Activated T-cell treated with anti-CD3 and anti-CD28 coated beads, Interleukin-2, amount 50 U/mL, for 24 hours (primary cell): ENCODE measurements at regions not wholly inside any gene's neighbourhood (a gene's known extent, or its start where the extent isn't known, plus 50 kb on each side); places are given as distances from the start of the nearest gene placed in this dataset.
"Not testable (repeated sequence)": the region's sequence is repeated elsewhere in the genome, so short reads cannot be mapped to it uniquely, and the experiment has no call there.

Source experiments
- DNase-seq: peaks from one replicate; pipeline ENCODE4 v3.0.0-alpha.2; 2020
- H3K27ac Mint-ChIP-seq: 2 replicates; pipeline ENCODE4 v1.8.0; 2020; ENCODE audit warnings: mild to moderate bottlenecking, mixed read lengths
- H3K27me3 Mint-ChIP-seq: 2 replicates; pipeline ENCODE4 v1.8.0; 2020; ENCODE audit warnings: mixed read lengths
- H3K36me3 Mint-ChIP-seq: 2 replicates; pipeline ENCODE4 v1.8.0; 2020; ENCODE audit warnings: low read depth, mixed read lengths
- H3K4me1 Mint-ChIP-seq: 2 replicates; pipeline ENCODE4 v1.8.0; 2020; ENCODE audit warnings: low read depth, mixed read lengths
- H3K4me3 Mint-ChIP-seq: 2 replicates; pipeline ENCODE4 v1.8.0; 2020; ENCODE audit warnings: mild to moderate bottlenecking, moderate library complexity, mixed read lengths
- H3K9me3 Mint-ChIP-seq: 2 replicates; pipeline ENCODE4 v1.8.0; 2020; ENCODE audit warnings: mixed read lengths

- DNase-seq, H3K36me3 Mint-ChIP-seq, H3K27me3 Mint-ChIP-seq, H3K9me3 Mint-ChIP-seq: not testable (repeated sequence)
- Mint-ChIP-seq H3K4me3 (peak overlapping the region; percentile 72), H3K27ac (peak overlapping the region; percentile 80), H3K4me1 (peaks cover 59% of the 10 kb centered on the region)
Measured at GRCh38 chr14:105859073-105859716, 332.8 kb downstream of the TMEM121 start.

GRCh38 chr14:105859717-105860614 lies 333.6 kb downstream of the TMEM121 start:
- peak; percentile 51 for DNase-seq
- peak overlapping the region; percentile 91 for H3K27ac Mint-ChIP-seq
- H3K27me3 Mint-ChIP-seq: peaks cover 7% of the 10 kb centered on the region
- peaks cover 2% of the 10 kb centered on the region for H3K36me3 Mint-ChIP-seq
- H3K4me3 Mint-ChIP-seq: peak overlapping the region; percentile 72
- H3K9me3 Mint-ChIP-seq: no peaks in the 10 kb centered on the region
- peaks cover 57% of the 10 kb centered on the region for H3K4me1 Mint-ChIP-seq

- Mint-ChIP-seq H3K9me3 (no peaks in the 10 kb centered on the region), H3K27me3 (peaks cover 7% of the 10 kb centered on the region), H3K4me1 (peaks cover 55% of the 10 kb centered on the region)
Measured at GRCh38 chr14:105860615-105861580, 334.5 kb downstream of the TMEM121 start.

GRCh38 chr14:105861985-105862465 lies 335.6 kb downstream of the TMEM121 start:
- Mint-ChIP-seq H3K36me3 (no peaks in the 10 kb centered on the region), H3K4me3 (peak overlapping the region; percentile 72), H3K9me3 (no peaks in the 10 kb centered on the region), H3K4me1 (peaks cover 49% of the 10 kb centered on the region), H3K27ac (peak overlapping the region; percentile 91), H3K27me3 (peaks cover 7% of the 10 kb centered on the region)
- DNase-seq: peak; percentile 59

More at GRCh38 chr14:105860615-105861580, 334.5 kb downstream of the TMEM121 start:
- H3K36me3 Mint-ChIP-seq: no peaks in the 10 kb centered on the region
- peak overlapping the region; percentile 72 for H3K4me3 Mint-ChIP-seq
- DNase-seq: peak; percentile 33
- H3K27ac Mint-ChIP-seq: peak overlapping the region; percentile 91

GRCh38 chr14:105862581-105863239 lies 336.3 kb downstream of the TMEM121 start:
- Mint-ChIP-seq H3K4me1 (peaks cover 48% of the 10 kb centered on the region), H3K36me3 (no peaks in the 10 kb centered on the region), H3K4me3 (peak overlapping the region; percentile 72), H3K9me3 (no peaks in the 10 kb centered on the region), H3K27ac (peak overlapping the region; percentile 91), H3K27me3 (peaks cover 7% of the 10 kb centered on the region)
- DNase-seq: peak; percentile 38

GRCh38 chr14:105863296-105864108 lies 337.1 kb downstream of the TMEM121 start:
- peak overlapping the region; percentile 91 for H3K27ac Mint-ChIP-seq
- H3K27me3 Mint-ChIP-seq: peaks cover 7% of the 10 kb centered on the region
- H3K36me3 Mint-ChIP-seq: no peaks in the 10 kb centered on the region
- H3K4me3 Mint-ChIP-seq: peak overlapping the region; percentile 72
- no peaks in the 10 kb centered on the region for H3K9me3 Mint-ChIP-seq
- peaks cover 44% of the 10 kb centered on the region for H3K4me1 Mint-ChIP-seq
- DNase-seq: peak; percentile 33

- no peaks in the 10 kb centered on the region for H3K36me3 Mint-ChIP-seq
- H3K27ac Mint-ChIP-seq: peak overlapping the region; percentile 71
- peak overlapping the region; percentile 52 for H3K4me3 Mint-ChIP-seq
- no peaks in the 10 kb centered on the region for H3K9me3 Mint-ChIP-seq
- H3K27me3 Mint-ChIP-seq: peaks cover 7% of the 10 kb centered on the region
- H3K4me1 Mint-ChIP-seq: peaks cover 38% of the 10 kb centered on the region
- DNase-seq: no peak
Measured at GRCh38 chr14:105864116-105864515, 337.7 kb downstream of the TMEM121 start.

- no peak overlapping the region for H3K27ac Mint-ChIP-seq
- no peaks in the 10 kb centered on the region for H3K36me3 Mint-ChIP-seq
- peak overlapping the region; percentile 52 for H3K4me3 Mint-ChIP-seq
- H3K27me3 Mint-ChIP-seq: peaks cover 7% of the 10 kb centered on the region
- no peaks in the 10 kb centered on the region for H3K9me3 Mint-ChIP-seq
- peaks cover 38% of the 10 kb centered on the region for H3K4me1 Mint-ChIP-seq
- peak; percentile 34 for DNase-seq
Measured at GRCh38 chr14:105864651-105865265, 338.4 kb downstream of the TMEM121 start.

GRCh38 chr14:105865266-105865903 lies 339.0 kb downstream of the TMEM121 start:
- peak overlapping the region; percentile 48 for H3K4me3 Mint-ChIP-seq
- peaks cover 6% of the 10 kb centered on the region for H3K27me3 Mint-ChIP-seq
- H3K27ac Mint-ChIP-seq: peak overlapping the region; percentile 37
- no peaks in the 10 kb centered on the region for H3K36me3 Mint-ChIP-seq
- peak; percentile 40 for DNase-seq
- H3K4me1 Mint-ChIP-seq: peaks cover 35% of the 10 kb centered on the region
- H3K9me3 Mint-ChIP-seq: no peaks in the 10 kb centered on the region

GRCh38 chr14:105865904-105866840 lies 339.8 kb downstream of the TMEM121 start:
- peak; percentile 28 for DNase-seq
- H3K4me1 Mint-ChIP-seq: peaks cover 27% of the 10 kb centered on the region

GRCh38 chr14:105866841-105867321 lies 340.5 kb downstream of the TMEM121 start:
- Mint-ChIP-seq H3K27me3 (peaks cover 4% of the 10 kb centered on the region), H3K9me3 (no peaks in the 10 kb centered on the region), H3K27ac (peak overlapping the region; percentile 29), H3K4me3 (no peak overlapping the region), H3K4me1 (peaks cover 20% of the 10 kb centered on the region), H3K36me3 (no peaks in the 10 kb centered on the region)
- peak; percentile 26 for DNase-seq

More at GRCh38 chr14:105865904-105866840, 339.8 kb downstream of the TMEM121 start:
- Mint-ChIP-seq H3K27ac (peak overlapping the region; percentile 29), H3K9me3 (no peaks in the 10 kb centered on the region), H3K27me3 (peaks cover 4% of the 10 kb centered on the region), H3K4me3 (no peak overlapping the region), H3K36me3 (no peaks in the 10 kb centered on the region)
